SK-N-SH (cell line): ENCODE measurements at regions not wholly inside any gene's neighbourhood (a gene's known extent, or its start where the extent isn't known, plus 50 kb on each side); places are given as distances from the start of the nearest gene placed in this dataset.

Experiments used
- CHD2 ChIP-seq: fragments of 150-350 bp; IDR thresholded peaks from 2 replicates; pipeline ENCODE4 v1.6.1; 2018; ENCODE audit warnings: low read length; ENCODE audit not compliant: partially characterized antibody
- RAD21 ChIP-seq: IDR thresholded peaks from 2 replicates; pipeline ENCODE4 v1.6.1; 2012; ENCODE audit warnings: mild to moderate bottlenecking, low read length
- TAF1 ChIP-seq: IDR thresholded peaks from 2 replicates; pipeline ENCODE4 v1.6.1; 2012; ENCODE audit warnings: low read depth, mild to moderate bottlenecking, low read length, moderate library complexity, borderline replicate concordance
- TF ChIP-seq, protein P1 (sequence below): IDR thresholded peaks from 2 replicates; pipeline ENCODE4 v1.6.1; 2012; ENCODE audit warnings: mild to moderate bottlenecking, low read depth, low read length, moderate library complexity
- TF ChIP-seq, protein P2 (sequence below): fragments of 200-600 bp; sonication (generic); IDR thresholded peaks from 2 replicates; pipeline ENCODE4 v1.6.1; 2017; ENCODE audit warnings: antibody characterized with exemption, mild to moderate bottlenecking, moderate library complexity

GRCh38 chr2:234324116-234324515 lies 172.8 kb downstream of the ARL4C start:
- TF ChIP-seq, protein P1, sequence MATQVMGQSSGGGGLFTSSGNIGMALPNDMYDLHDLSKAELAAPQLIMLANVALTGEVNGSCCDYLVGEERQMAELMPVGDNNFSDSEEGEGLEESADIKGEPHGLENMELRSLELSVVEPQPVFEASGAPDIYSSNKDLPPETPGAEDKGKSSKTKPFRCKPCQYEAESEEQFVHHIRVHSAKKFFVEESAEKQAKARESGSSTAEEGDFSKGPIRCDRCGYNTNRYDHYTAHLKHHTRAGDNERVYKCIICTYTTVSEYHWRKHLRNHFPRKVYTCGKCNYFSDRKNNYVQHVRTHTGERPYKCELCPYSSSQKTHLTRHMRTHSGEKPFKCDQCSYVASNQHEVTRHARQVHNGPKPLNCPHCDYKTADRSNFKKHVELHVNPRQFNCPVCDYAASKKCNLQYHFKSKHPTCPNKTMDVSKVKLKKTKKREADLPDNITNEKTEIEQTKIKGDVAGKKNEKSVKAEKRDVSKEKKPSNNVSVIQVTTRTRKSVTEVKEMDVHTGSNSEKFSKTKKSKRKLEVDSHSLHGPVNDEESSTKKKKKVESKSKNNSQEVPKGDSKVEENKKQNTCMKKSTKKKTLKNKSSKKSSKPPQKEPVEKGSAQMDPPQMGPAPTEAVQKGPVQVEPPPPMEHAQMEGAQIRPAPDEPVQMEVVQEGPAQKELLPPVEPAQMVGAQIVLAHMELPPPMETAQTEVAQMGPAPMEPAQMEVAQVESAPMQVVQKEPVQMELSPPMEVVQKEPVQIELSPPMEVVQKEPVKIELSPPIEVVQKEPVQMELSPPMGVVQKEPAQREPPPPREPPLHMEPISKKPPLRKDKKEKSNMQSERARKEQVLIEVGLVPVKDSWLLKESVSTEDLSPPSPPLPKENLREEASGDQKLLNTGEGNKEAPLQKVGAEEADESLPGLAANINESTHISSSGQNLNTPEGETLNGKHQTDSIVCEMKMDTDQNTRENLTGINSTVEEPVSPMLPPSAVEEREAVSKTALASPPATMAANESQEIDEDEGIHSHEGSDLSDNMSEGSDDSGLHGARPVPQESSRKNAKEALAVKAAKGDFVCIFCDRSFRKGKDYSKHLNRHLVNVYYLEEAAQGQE, result no peak
- TF ChIP-seq, protein P2, sequence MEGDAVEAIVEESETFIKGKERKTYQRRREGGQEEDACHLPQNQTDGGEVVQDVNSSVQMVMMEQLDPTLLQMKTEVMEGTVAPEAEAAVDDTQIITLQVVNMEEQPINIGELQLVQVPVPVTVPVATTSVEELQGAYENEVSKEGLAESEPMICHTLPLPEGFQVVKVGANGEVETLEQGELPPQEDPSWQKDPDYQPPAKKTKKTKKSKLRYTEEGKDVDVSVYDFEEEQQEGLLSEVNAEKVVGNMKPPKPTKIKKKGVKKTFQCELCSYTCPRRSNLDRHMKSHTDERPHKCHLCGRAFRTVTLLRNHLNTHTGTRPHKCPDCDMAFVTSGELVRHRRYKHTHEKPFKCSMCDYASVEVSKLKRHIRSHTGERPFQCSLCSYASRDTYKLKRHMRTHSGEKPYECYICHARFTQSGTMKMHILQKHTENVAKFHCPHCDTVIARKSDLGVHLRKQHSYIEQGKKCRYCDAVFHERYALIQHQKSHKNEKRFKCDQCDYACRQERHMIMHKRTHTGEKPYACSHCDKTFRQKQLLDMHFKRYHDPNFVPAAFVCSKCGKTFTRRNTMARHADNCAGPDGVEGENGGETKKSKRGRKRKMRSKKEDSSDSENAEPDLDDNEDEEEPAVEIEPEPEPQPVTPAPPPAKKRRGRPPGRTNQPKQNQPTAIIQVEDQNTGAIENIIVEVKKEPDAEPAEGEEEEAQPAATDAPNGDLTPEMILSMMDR, result no peak
- TF ChIP-seq CHD2, result no peak
- TF ChIP-seq TAF1, result no peak
- TF ChIP-seq RAD21, result no peak
